SK-N-SH (cell line): ENCODE measurements at regions not wholly inside any gene's neighbourhood (a gene's known extent, or its start where the extent isn't known, plus 50 kb on each side); places are given as distances from the start of the nearest gene placed in this dataset.

Source experiments
- REST ChIP-seq: IDR thresholded peaks from 2 replicates; pipeline ENCODE4 v1.6.1; 2012; ENCODE audit warnings: mild to moderate bottlenecking, low read depth, low read length, moderate library complexity
- RFX5 ChIP-seq: IDR thresholded peaks from 2 replicates; pipeline ENCODE4 v1.6.1; 2012; ENCODE audit warnings: mild to moderate bottlenecking, improper control_type of control experiment, low read length
- TAF1 ChIP-seq: IDR thresholded peaks from 2 replicates; pipeline ENCODE4 v1.6.1; 2012; ENCODE audit warnings: low read depth, mild to moderate bottlenecking, low read length, moderate library complexity, borderline replicate concordance
- USF1 ChIP-seq: IDR thresholded peaks from 2 replicates; pipeline ENCODE4 v1.4.0; 2012; ENCODE audit warnings: low read depth, borderline replicate concordance
- TF ChIP-seq, protein P1 (sequence below): fragments of 200-600 bp; sonication (generic); IDR thresholded peaks from 2 replicates; pipeline ENCODE4 v1.6.1; 2017; ENCODE audit warnings: antibody characterized with exemption, mild to moderate bottlenecking, moderate library complexity
- TF ChIP-seq, protein P2 (sequence below): fragments of 150-350 bp; IDR thresholded peaks from 2 replicates; pipeline ENCODE4 v1.6.1; 2017; ENCODE audit warnings: antibody characterized with exemption, low read length, low read depth, borderline replicate concordance

DNA sequence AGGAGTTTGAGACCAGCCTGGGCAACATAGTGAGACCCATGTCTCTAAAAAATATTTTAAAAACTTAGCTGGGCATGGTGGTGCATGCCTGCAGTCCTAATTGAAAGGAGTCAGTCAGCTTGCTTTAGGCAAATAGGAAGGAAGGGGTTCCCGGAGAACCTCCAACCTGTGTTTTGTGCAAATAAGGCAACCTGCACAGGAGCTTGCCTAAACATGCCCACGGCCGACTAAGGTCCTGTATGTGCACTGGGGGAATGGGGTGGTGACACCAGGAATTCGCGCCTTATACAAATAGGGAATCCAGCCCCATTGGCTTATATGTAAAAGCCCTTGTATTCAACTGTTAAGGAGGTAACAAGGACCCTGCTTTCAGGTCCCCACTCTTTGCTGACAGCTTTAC lies 429.2 kb upstream of the ZP4 start:
- TF ChIP-seq, protein P1, sequence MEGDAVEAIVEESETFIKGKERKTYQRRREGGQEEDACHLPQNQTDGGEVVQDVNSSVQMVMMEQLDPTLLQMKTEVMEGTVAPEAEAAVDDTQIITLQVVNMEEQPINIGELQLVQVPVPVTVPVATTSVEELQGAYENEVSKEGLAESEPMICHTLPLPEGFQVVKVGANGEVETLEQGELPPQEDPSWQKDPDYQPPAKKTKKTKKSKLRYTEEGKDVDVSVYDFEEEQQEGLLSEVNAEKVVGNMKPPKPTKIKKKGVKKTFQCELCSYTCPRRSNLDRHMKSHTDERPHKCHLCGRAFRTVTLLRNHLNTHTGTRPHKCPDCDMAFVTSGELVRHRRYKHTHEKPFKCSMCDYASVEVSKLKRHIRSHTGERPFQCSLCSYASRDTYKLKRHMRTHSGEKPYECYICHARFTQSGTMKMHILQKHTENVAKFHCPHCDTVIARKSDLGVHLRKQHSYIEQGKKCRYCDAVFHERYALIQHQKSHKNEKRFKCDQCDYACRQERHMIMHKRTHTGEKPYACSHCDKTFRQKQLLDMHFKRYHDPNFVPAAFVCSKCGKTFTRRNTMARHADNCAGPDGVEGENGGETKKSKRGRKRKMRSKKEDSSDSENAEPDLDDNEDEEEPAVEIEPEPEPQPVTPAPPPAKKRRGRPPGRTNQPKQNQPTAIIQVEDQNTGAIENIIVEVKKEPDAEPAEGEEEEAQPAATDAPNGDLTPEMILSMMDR = no peak
- TF ChIP-seq RFX5 (no peak), REST (no peak), USF1 (no peak), TAF1 (no peak)
- TF ChIP-seq, protein P2, sequence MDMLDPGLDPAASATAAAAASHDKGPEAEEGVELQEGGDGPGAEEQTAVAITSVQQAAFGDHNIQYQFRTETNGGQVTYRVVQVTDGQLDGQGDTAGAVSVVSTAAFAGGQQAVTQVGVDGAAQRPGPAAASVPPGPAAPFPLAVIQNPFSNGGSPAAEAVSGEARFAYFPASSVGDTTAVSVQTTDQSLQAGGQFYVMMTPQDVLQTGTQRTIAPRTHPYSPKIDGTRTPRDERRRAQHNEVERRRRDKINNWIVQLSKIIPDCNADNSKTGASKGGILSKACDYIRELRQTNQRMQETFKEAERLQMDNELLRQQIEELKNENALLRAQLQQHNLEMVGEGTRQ = no peak
